CD4-positive, CD25-positive, alpha-beta regulatory T cell (primary cell): ENCODE measurements at regions not wholly inside any gene's neighbourhood (a gene's known extent, or its start where the extent isn't known, plus 50 kb on each side); places are given as distances from the start of the nearest gene placed in this dataset.

Source experiments
- ATAC-seq, 2 donors: fragments of 150-1000 bp; cut with Tn5 transposase; one replicate each; pipeline ENCODE4 v1.10.0; 2021; ENCODE audit warnings: low read depth in 2 of 2, moderate number of reproducible peaks in 2 of 2, moderate library complexity in 1 of 2
- DNase-seq, 3 donors: peaks; one replicate each; pipeline versions ENCODE4 v3.0.0 to v3.0.0-alpha.2; 2012 to 2022; ENCODE audit warnings: mixed read lengths in 1 of 3
- H3K27ac ChIP-seq: one replicate; pipeline ENCODE4 v1.7.0; 2013; ENCODE audit warnings: mild to moderate bottlenecking, low read length; ENCODE audit not compliant: insufficient read depth, poor library complexity, severe bottlenecking
- H3K27me3 ChIP-seq: one replicate; pipeline ENCODE4 v1.7.0; 2013; ENCODE audit warnings: low read length; ENCODE audit not compliant: control insufficient read depth, insufficient read depth
- H3K36me3 ChIP-seq: one replicate; pipeline ENCODE4 v1.7.0; 2013; ENCODE audit warnings: mild to moderate bottlenecking, low read length, moderate library complexity; ENCODE audit not compliant: control insufficient read depth, insufficient read depth
- H3K4me1 ChIP-seq: 2 replicates; pipeline ENCODE4 v1.7.0; 2013; ENCODE audit warnings: mild to moderate bottlenecking, low read length; ENCODE audit not compliant: insufficient read depth, control insufficient read depth, poor library complexity, severe bottlenecking
- H3K4me3 ChIP-seq: one replicate; pipeline ENCODE4 v1.7.0; 2013; ENCODE audit warnings: low read depth, mild to moderate bottlenecking, low read length, moderate library complexity
- H3K9me3 ChIP-seq, 2 experiments: 1 replicate in 1 of 2; 2 replicates in 1 of 2; pipeline ENCODE4 v1.7.0; 2013; ENCODE audit warnings: low read length in 2 of 2, mild to moderate bottlenecking in 1 of 2, moderate library complexity in 1 of 2; ENCODE audit not compliant: control insufficient read depth in 2 of 2
- H3K27ac Mint-ChIP-seq, 3 donors: one replicate each; pipeline ENCODE4 v1.8.0; 2020 to 2022; ENCODE audit warnings: mild to moderate bottlenecking in 3 of 3, mixed read lengths in 3 of 3, moderate library complexity in 2 of 3
- H3K27me3 Mint-ChIP-seq: one replicate; pipeline ENCODE4 v1.8.0; 2022; ENCODE audit warnings: mild to moderate bottlenecking, mixed read lengths
- H3K36me3 Mint-ChIP-seq: one replicate; pipeline ENCODE4 v1.8.0; 2020; ENCODE audit warnings: mixed read lengths
- H3K4me1 Mint-ChIP-seq, 4 donors: one replicate each; pipeline ENCODE4 v1.8.0; 2020 to 2022; ENCODE audit warnings: mixed read lengths in 4 of 4, mild to moderate bottlenecking in 1 of 4
- H3K4me3 Mint-ChIP-seq, 4 donors: one replicate each; pipeline ENCODE4 v1.8.0; 2020 to 2022; ENCODE audit warnings: mild to moderate bottlenecking in 4 of 4, mixed read lengths in 4 of 4, moderate library complexity in 3 of 4
- H3K9me3 Mint-ChIP-seq, 7 donors: one replicate each; pipeline ENCODE4 v1.8.0; 2020 to 2022; ENCODE audit warnings: mixed read lengths in 7 of 7, mild to moderate bottlenecking in 3 of 7, moderate library complexity in 2 of 7

DNA sequence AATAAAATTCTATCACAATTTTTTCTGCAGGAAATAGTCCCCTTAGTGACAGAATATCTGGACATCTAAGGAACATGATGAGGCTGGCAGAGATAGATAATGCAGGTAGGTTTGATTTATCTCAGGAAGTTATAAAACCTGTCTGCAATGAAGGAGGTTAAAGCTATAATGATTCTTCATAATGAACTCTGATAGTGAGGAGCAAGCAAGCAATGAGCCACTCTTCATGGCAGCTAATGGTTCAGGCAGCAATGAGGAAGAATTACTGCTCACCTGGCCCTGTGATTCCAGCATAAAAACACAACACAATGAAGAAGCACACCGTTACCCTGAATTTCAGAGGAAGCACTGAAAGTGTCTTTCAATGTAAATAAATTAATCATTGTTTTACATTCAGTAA, 599.6 kb upstream of the PKDCC start:
- Histone ChIP-seq H3K36me3 (no peaks in the 10 kb centered on the region), H3K27ac (no peak overlapping the region), H3K4me3 (no peak overlapping the region), H3K27me3 (no peaks in the 10 kb centered on the region), H3K9me3 (no peaks in the 10 kb centered on the region), H3K4me1 (no peaks in the 10 kb centered on the region)
- H3K4me3 Mint-ChIP-seq = no peak overlapping the region
- H3K9me3 Mint-ChIP-seq = peaks cover 0 to 2% (median 0%) of the 10 kb centered on the region in 7 donors
- no peak for DNase-seq
- no peaks in the 10 kb centered on the region for H3K36me3 Mint-ChIP-seq
- no peaks in the 10 kb centered on the region for H3K4me1 Mint-ChIP-seq
- H3K27ac Mint-ChIP-seq = no peak overlapping the region
- no peaks in the 10 kb centered on the region for H3K27me3 Mint-ChIP-seq
- ATAC-seq = no peak

GRCh38 chr2:41457026-41457425, 590.8 kb upstream of the PKDCC start:
- Mint-ChIP-seq H3K27ac (no peak overlapping the region), H3K36me3 (no peaks in the 10 kb centered on the region), H3K4me3 (no peak overlapping the region), H3K27me3 (no peaks in the 10 kb centered on the region), H3K9me3 (peaks cover 0 to 6% (median 3%) of the 10 kb centered on the region in 7 donors), H3K4me1 (peaks cover 0 to 13% (median 4%) of the 10 kb centered on the region in 4 donors)
- DNase-seq (no peak), ATAC-seq (no peak)
- Histone ChIP-seq H3K27ac (no peak overlapping the region), H3K4me3 (no peak overlapping the region), H3K27me3 (no peaks in the 10 kb centered on the region), H3K9me3 (no peaks in the 10 kb centered on the region), H3K36me3 (no peaks in the 10 kb centered on the region), H3K4me1 (no peaks in the 10 kb centered on the region)

DNA sequence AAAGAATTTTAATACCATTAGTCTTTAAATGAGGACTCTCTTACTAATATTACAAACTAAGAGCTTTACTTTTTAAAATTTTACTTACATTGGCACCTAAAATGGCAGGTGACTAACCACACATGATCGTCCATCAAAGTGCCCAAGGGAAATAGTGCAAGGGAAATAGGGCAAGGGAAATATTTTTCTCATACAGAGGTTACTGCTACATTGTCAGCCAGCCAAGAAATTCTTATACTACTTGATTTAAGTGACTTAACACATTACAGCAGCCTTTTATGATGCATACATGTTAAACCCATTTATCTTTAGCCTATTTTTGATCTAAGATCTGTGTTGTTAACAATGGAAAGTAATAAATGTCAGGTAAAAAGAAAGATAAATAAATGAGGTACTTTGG, 587.2 kb upstream of the PKDCC start:
- Mint-ChIP-seq H3K4me1 (peaks cover 0 to 11% (median 2%) of the 10 kb centered on the region in 4 donors), H3K27me3 (no peaks in the 10 kb centered on the region), H3K27ac (no peak overlapping the region), H3K36me3 (no peaks in the 10 kb centered on the region), H3K4me3 (no peak overlapping the region), H3K9me3 (peaks cover 0 to 8% (median 3%) of the 10 kb centered on the region in 7 donors)
- Histone ChIP-seq H3K36me3 (no peaks in the 10 kb centered on the region), H3K27ac (no peak overlapping the region), H3K9me3 (no peaks in the 10 kb centered on the region), H3K4me3 (no peak overlapping the region), H3K27me3 (no peaks in the 10 kb centered on the region), H3K4me1 (no peaks in the 10 kb centered on the region)
- DNase-seq (no peak), ATAC-seq (no peak)

- no peak for DNase-seq
- H3K4me3 Mint-ChIP-seq = no peak overlapping the region
Observed at GRCh38 chr2:41464395-41464794, 583.4 kb upstream of the PKDCC start.

DNA sequence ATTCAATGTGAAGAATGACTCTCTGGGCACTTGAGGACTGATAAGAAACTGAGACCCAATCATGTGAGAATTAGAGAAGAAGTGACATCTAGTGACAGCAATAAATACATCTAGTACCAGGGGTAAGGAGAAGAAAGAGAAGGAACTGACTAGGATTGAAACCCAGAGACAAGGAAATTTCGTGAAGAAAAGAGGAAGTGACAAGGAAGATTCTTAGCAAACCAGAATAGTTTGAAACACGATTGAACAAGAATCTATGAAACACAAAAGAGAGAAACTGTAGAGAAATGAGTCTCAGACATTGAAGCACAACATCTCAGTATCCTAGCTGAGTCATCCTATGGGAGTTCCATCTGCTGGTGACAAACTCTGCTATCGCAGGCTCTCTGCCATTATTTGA, 571.9 kb upstream of the PKDCC start:
- Mint-ChIP-seq H3K27ac (no peak overlapping the region), H3K36me3 (no peaks in the 10 kb centered on the region), H3K4me1 (no peaks in the 10 kb centered on the region), H3K9me3 (peaks cover 0 to 4% (median 1%) of the 10 kb centered on the region in 7 donors), H3K27me3 (peaks cover 6% of the 10 kb centered on the region), H3K4me3 (no peak overlapping the region)
- ATAC-seq (no peak), DNase-seq (no peak)
- Histone ChIP-seq H3K36me3 (no peaks in the 10 kb centered on the region), H3K27ac (no peak overlapping the region), H3K27me3 (no peaks in the 10 kb centered on the region), H3K4me3 (no peak overlapping the region), H3K9me3 (no peaks in the 10 kb centered on the region), H3K4me1 (no peaks in the 10 kb centered on the region)

More at GRCh38 chr2:41464395-41464794, 583.4 kb upstream of the PKDCC start:
- Histone ChIP-seq H3K4me3 (no peak overlapping the region), H3K36me3 (no peaks in the 10 kb centered on the region), H3K27me3 (no peaks in the 10 kb centered on the region), H3K27ac (no peak overlapping the region), H3K9me3 (no peaks in the 10 kb centered on the region), H3K4me1 (no peaks in the 10 kb centered on the region)
- no peak overlapping the region for H3K27ac Mint-ChIP-seq
- H3K9me3 Mint-ChIP-seq = peaks cover 0 to 7% (median 0%) of the 10 kb centered on the region in 7 donors
- no peaks in the 10 kb centered on the region for H3K36me3 Mint-ChIP-seq
- no peaks in the 10 kb centered on the region for H3K27me3 Mint-ChIP-seq
- no peaks in the 10 kb centered on the region for H3K4me1 Mint-ChIP-seq
- ATAC-seq = no peak

DNA sequence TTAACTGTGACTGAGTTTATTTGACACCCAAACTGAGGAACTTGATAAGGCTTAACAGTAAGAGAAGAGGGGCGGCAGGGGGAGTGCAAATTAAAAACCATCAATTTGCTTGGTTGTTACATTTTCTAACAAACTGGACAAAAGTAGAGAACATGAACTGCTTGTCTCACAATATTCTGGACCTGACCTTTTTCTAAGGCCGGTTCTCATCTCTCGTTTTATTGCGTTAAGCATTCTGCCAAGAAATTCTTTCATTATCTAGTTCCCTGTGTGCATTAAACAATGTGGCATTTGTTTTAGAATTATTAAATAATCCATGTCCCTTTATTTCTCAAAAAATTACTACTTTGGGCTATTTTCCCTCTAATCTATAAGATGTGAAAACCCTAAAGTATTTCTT, 565.2 kb upstream of the PKDCC start:
- Mint-ChIP-seq H3K36me3 (no peaks in the 10 kb centered on the region), H3K27ac (no peak overlapping the region), H3K4me3 (no peak overlapping the region), H3K27me3 (peaks cover 9% of the 10 kb centered on the region), H3K4me1 (no peaks in the 10 kb centered on the region), H3K9me3 (peaks cover 0 to 4% (median 0%) of the 10 kb centered on the region in 7 donors)
- DNase-seq = no peak
- no peak for ATAC-seq
- Histone ChIP-seq H3K27me3 (no peaks in the 10 kb centered on the region), H3K4me1 (no peaks in the 10 kb centered on the region), H3K36me3 (no peaks in the 10 kb centered on the region), H3K27ac (no peak overlapping the region), H3K4me3 (no peak overlapping the region), H3K9me3 (no peaks in the 10 kb centered on the region)

DNA sequence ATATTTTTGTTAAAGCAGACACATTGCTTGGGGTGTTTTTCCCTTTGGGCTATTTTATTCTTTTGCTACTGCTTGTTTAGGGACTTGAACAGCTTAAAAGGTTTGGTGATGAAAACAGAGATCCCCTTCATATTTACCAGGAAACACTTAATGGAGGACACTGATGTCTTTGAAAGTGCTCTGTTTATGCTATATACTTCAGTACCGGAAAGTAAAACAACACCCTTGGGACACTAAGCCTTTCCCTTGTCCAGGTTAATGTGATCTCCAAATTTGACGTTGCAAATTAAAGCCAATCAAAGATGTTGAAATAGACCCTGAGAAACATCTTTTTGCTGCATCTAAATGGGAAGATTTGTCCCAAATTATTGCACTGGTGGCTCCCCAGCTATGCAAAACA, 564.6 kb upstream of the PKDCC start:
- DNase-seq (no peak), ATAC-seq (no peak)
- H3K4me3 Mint-ChIP-seq = no peak overlapping the region
- Histone ChIP-seq H3K27ac (no peak overlapping the region), H3K4me1 (no peaks in the 10 kb centered on the region), H3K9me3 (no peaks in the 10 kb centered on the region), H3K4me3 (no peak overlapping the region), H3K36me3 (no peaks in the 10 kb centered on the region), H3K27me3 (no peaks in the 10 kb centered on the region)
- H3K36me3 Mint-ChIP-seq = no peaks in the 10 kb centered on the region
- no peaks in the 10 kb centered on the region for H3K4me1 Mint-ChIP-seq
- H3K9me3 Mint-ChIP-seq = peaks cover 0 to 4% (median 0%) of the 10 kb centered on the region in 7 donors
- H3K27ac Mint-ChIP-seq = no peak overlapping the region
- H3K27me3 Mint-ChIP-seq = peaks cover 9% of the 10 kb centered on the region

- ATAC-seq (no peak), DNase-seq (no peak)
- Mint-ChIP-seq H3K27me3 (peaks cover 4% of the 10 kb centered on the region), H3K4me3 (no peak overlapping the region), H3K36me3 (no peaks in the 10 kb centered on the region), H3K4me1 (no peaks in the 10 kb centered on the region), H3K9me3 (peaks cover 0 to 3% (median 0%) of the 10 kb centered on the region in 7 donors), H3K27ac (no peak overlapping the region)
- Histone ChIP-seq H3K4me3 (no peak overlapping the region), H3K9me3 (no peaks in the 10 kb centered on the region), H3K36me3 (no peaks in the 10 kb centered on the region), H3K27ac (no peak overlapping the region), H3K27me3 (no peaks in the 10 kb centered on the region), H3K4me1 (no peaks in the 10 kb centered on the region)
Observed at GRCh38 chr2:41483982-41484857, 563.6 kb upstream of the PKDCC start.
